Adrenal gland (tissue), 9 donors: ENCODE measurements at regions not wholly inside any gene's neighbourhood (a gene's known extent, or its start where the extent isn't known, plus 50 kb on each side); places are given as distances from the start of the nearest gene placed in this dataset.

Source experiments
- DNase-seq, 7 donors: peaks; one replicate each; pipeline ENCODE4 v3.0.0-alpha.2; 2019 to 2020
- H3K27ac ChIP-seq, 5 donors: fragments of 200-600 bp; sonication (generic) in 4 of 5; 1 replicate in 3 of 5; 2 replicates in 2 of 5; pipeline versions ENCODE4 v1.5.1 to v1.8.0; 2016 to 2020; ENCODE audit warnings: mild to moderate bottlenecking in 1 of 5
- H3K27me3 ChIP-seq: fragments of 200-600 bp; 2 replicates; pipeline ENCODE4 v1.8.0; 2021
- H3K36me3 ChIP-seq, 2 donors: fragments of 200-600 bp; replicated peaks in 1 of 2; 1 replicate in 1 of 2; 2 replicates in 1 of 2; pipeline versions ENCODE4 v1.5.1 to v1.8.0; 2018 to 2022
- H3K4me1 ChIP-seq, 2 donors: fragments of 200-600 bp; replicated peaks in 1 of 2; 1 replicate in 1 of 2; 2 replicates in 1 of 2; pipeline versions ENCODE4 v1.5.1 to v1.8.0; 2018 to 2021
- H3K4me3 ChIP-seq, 4 donors: fragments of 200-600 bp; sonication (generic) in 3 of 4; one replicate each; pipeline ENCODE4 v1.5.1; 2016 to 2018
- H3K9me3 ChIP-seq, 3 donors: fragments of 200-600 bp; sonication (generic) in 1 of 3; replicated peaks in 1 of 3; 1 replicate in 2 of 3; 2 replicates in 1 of 3; pipeline versions ENCODE4 v1.5.1 to v1.8.0; 2016 to 2021
- POLR2A ChIP-seq, 2 donors: fragments of 450-650 bp; IDR thresholded peaks; one replicate each; pipeline ENCODE4 v1.6.1; 2017; ENCODE audit warnings: antibody characterized with exemption in 2 of 2, mild to moderate bottlenecking in 2 of 2, moderate library complexity in 1 of 2
- WGBS, 4 donors: extraction: QIAGEN DNeasy Blood & Tissue Kit in 2 of 4; methylation state at CpG; one replicate each; pipeline versions ENCODE4 v1.1.5 to v1.1.7; 2013 to 2017; 5-methylcytosine and 5-hydroxymethylcytosine counted together
- intact Hi-C, 2 donors: fragments of 100-400 bp; cut with DNase I; formaldehyde crosslinking; loops; one replicate each; pipeline versions ENCODE4 v1.14.1 to v1.15.0; 2022 to 2023
- TF ChIP-seq, protein P1 (sequence below), 6 experiments: fragments of 450-650 bp in 4 of 6; fragments of 200-600 bp in 2 of 6; sonication (generic) in 1 of 6; IDR thresholded peaks; 1 replicate in 5 of 6; 2 replicates in 1 of 6; pipeline versions ENCODE4 v1.5.1 to v1.8.0; 2016 to 2021; ENCODE audit warnings: antibody characterized with exemption in 6 of 6, mild to moderate bottlenecking in 2 of 6, moderate library complexity in 1 of 6
- donor health status: healthy with polysubstance abuse.
- donor health status: Bipolar disorder and iron deficiency.
- donor health status: DM: yes; HTN: yes; CAD: no.
- donor health status: DM: no; HTN: no; CAD: no.
- donor health status: DM: no; HTN: no; CAD: no.

DNA sequence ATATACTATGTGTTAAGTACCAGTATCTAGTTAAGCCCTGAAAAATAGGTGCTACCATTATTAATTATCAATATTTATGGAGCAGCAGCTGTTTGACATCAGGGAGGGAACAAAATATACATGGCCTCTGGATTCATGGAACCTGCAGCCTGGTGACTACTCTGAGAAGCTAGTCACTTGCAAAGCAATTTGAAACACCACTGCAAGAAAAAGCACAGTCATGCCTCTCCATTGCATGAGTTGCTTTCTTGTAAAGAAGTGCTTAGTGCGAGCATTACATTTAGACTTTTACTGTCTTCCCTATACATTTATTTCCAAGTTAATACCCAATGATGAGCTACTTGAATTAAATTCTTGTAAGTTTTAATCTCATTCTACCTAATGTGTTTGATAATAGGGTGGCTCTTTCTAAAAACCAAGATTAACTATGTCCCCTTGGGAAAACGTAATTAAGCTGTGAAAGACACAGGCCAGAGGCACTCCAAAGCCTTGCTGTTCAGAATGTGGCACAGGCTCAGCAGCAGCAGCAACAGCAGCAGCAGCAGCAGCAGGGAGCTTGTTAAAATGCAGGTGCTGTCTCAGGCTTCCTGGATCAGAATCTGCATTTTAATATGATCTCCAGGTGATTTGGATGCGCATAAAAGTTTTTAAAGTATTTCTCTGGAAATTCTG is 83.6 kb downstream of the PFDN4 start:
- 69 to 81% (median 77%) methylated on average over 3 of the region's 3 CpGs for WGBS, 4 donors
- H3K9me3 ChIP-seq, result no peaks in the 10 kb centered on the region
- DNase-seq, result no peak
- no peaks in the 10 kb centered on the region for H3K27me3 ChIP-seq
- intact Hi-C loops, result no loop called here
- no peak overlapping the region for H3K4me3 ChIP-seq
- no peaks in the 10 kb centered on the region for H3K4me1 ChIP-seq
- H3K27ac ChIP-seq, result no peak overlapping the region
- H3K36me3 ChIP-seq, result no peaks in the 10 kb centered on the region
- TF ChIP-seq, protein P1, sequence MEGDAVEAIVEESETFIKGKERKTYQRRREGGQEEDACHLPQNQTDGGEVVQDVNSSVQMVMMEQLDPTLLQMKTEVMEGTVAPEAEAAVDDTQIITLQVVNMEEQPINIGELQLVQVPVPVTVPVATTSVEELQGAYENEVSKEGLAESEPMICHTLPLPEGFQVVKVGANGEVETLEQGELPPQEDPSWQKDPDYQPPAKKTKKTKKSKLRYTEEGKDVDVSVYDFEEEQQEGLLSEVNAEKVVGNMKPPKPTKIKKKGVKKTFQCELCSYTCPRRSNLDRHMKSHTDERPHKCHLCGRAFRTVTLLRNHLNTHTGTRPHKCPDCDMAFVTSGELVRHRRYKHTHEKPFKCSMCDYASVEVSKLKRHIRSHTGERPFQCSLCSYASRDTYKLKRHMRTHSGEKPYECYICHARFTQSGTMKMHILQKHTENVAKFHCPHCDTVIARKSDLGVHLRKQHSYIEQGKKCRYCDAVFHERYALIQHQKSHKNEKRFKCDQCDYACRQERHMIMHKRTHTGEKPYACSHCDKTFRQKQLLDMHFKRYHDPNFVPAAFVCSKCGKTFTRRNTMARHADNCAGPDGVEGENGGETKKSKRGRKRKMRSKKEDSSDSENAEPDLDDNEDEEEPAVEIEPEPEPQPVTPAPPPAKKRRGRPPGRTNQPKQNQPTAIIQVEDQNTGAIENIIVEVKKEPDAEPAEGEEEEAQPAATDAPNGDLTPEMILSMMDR (IDR thresholded peaks at IDR 0.05), result no peak
- TF ChIP-seq POLR2A (IDR thresholded peaks at IDR 0.05), result no peak

DNA sequence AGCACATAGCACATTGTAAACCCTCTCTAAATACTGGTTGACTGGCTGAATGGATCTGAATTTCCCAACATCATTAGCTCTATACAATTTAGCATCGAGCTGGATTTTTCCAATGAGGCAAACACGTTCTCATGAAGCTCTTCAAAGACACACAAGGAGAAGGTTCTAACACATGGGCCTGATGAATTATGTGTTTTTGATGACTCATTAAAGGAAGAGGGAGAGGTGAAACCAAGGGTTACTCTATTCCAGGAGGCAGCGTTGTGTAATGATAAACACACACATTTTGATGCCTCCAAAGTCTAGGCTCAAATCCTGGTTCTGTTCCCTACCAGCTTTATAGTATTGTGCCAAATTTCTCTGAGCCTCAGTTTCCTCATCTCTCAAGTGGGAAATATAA is 84.3 kb downstream of the PFDN4 start:
- DNase-seq, result no peak
- no peaks in the 10 kb centered on the region for H3K36me3 ChIP-seq
- H3K9me3 ChIP-seq, result no peaks in the 10 kb centered on the region
- TF ChIP-seq, protein P1 (IDR thresholded peaks at IDR 0.05), result no peak
- no peak for TF ChIP-seq POLR2A (IDR thresholded peaks at IDR 0.05)
- no peak overlapping the region for H3K27ac ChIP-seq
- no peaks in the 10 kb centered on the region for H3K27me3 ChIP-seq
- H3K4me3 ChIP-seq, result no peak overlapping the region
- intact Hi-C loops, result no loop called here
- 68 to 79% (median 75%) methylated on average over 3 of the region's 3 CpGs for WGBS, 4 donors
- H3K4me1 ChIP-seq, result no peaks in the 10 kb centered on the region

DNA sequence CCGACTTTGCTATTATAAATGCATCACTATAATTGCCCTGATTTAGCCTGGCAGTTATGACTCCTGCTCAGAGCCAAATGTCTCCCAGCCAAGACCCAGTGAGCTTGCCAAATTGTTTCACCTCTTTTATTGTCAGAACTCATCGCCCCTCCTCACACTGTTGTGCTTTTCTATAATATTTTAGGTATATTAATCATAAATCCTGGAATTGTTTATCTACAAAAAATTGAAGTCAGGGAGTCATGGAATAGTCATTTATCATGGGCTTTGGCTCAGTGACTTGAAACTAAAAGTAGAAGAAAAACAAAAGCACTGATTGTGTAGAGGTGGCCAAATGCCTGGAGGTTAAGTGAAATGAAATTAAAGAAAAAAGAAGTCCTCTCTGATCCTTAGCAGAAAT is 85.6 kb downstream of the PFDN4 start:
- H3K4me1 ChIP-seq, result no peaks in the 10 kb centered on the region
- intact Hi-C loops, result no loop called here
- no peaks in the 10 kb centered on the region for H3K36me3 ChIP-seq
- no peak for TF ChIP-seq POLR2A (IDR thresholded peaks at IDR 0.05)
- TF ChIP-seq, protein P1 (IDR thresholded peaks at IDR 0.05), result no peak
- no peaks in the 10 kb centered on the region for H3K27me3 ChIP-seq
- DNase-seq, result peak in 4 of 7 donors; percentile 2 to 55 (median 18)
- 11 to 22% (median 13%) methylated on average over 2 of the region's 2 CpGs for WGBS, 4 donors
- no peak overlapping the region for H3K4me3 ChIP-seq
- H3K27ac ChIP-seq, result no peak overlapping the region
- H3K9me3 ChIP-seq, result no peaks in the 10 kb centered on the region

DNA sequence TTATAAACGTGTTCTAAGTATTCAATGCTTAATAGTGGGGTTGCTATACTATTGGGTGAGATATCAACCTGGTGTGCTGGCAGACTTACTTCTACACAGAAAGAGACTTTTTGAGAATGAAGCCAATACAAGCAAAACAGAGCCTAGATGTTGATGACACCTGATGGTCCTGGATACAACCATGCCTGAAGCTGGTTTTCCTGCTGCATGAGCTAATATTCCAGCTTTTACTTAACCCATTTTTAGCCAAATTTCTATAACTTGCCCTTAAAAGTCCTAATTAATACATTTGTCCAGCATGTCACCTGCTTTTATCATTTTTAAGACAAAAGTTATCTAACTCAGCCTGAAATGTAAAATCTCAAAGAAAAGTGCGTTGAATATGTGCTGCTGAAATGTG is 86.2 kb downstream of the PFDN4 start:
- DNase-seq, result no peak
- H3K27ac ChIP-seq, result no peak overlapping the region
- H3K4me1 ChIP-seq, result no peaks in the 10 kb centered on the region
- H3K27me3 ChIP-seq, result no peaks in the 10 kb centered on the region
- TF ChIP-seq, protein P1 (IDR thresholded peaks at IDR 0.05), result no peak
- no peak for TF ChIP-seq POLR2A (IDR thresholded peaks at IDR 0.05)
- no peaks in the 10 kb centered on the region for H3K36me3 ChIP-seq
- H3K4me3 ChIP-seq, result no peak overlapping the region
- 60 to 62% (median 60%) methylated on average over 2 of the region's 2 CpGs for whole genome bisulfite sequencing, 4 donors
- intact Hi-C loops, result no loop called here
- H3K9me3 ChIP-seq, result no peaks in the 10 kb centered on the region
